HFFc6 (cell line): ENCODE measurements at regions not wholly inside any gene's neighbourhood (a gene's known extent, or its start where the extent isn't known, plus 50 kb on each side); places are given as distances from the start of the nearest gene placed in this dataset.

ENCODE experiments used
- DNase-seq: peaks from one replicate; pipeline ENCODE4 v3.0.0-alpha.2; 2018
- H3K27ac Mint-ChIP-seq: 2 replicates; pipeline ENCODE4 v1.8.0; 2020; ENCODE audit warnings: mild to moderate bottlenecking, mixed read lengths
- H3K27me3 Mint-ChIP-seq: 2 replicates; pipeline ENCODE4 v1.8.0; 2021; ENCODE audit warnings: mild to moderate bottlenecking, moderate library complexity, mixed read lengths; ENCODE audit not compliant: insufficient read depth
- H3K36me3 Mint-ChIP-seq: 2 replicates; pipeline ENCODE4 v1.8.0; 2021; ENCODE audit warnings: low read depth, mixed read lengths
- H3K4me1 Mint-ChIP-seq: 2 replicates; pipeline ENCODE4 v1.8.0; 2020; ENCODE audit warnings: low read depth, mixed read lengths
- H3K4me3 Mint-ChIP-seq: 2 replicates; pipeline ENCODE4 v1.8.0; 2020; ENCODE audit warnings: mild to moderate bottlenecking, moderate library complexity, mixed read lengths
- H3K9me3 Mint-ChIP-seq: 2 replicates; pipeline ENCODE4 v1.8.0; 2020; ENCODE audit warnings: mild to moderate bottlenecking, mixed read lengths
- TF ChIP-seq, protein P1 (sequence below): fragments of 200-600 bp; sonication (generic); IDR thresholded peaks from 2 replicates; pipeline ENCODE4 v1.5.0; 2021; ENCODE audit warnings: antibody characterized with exemption, mild to moderate bottlenecking

DNA sequence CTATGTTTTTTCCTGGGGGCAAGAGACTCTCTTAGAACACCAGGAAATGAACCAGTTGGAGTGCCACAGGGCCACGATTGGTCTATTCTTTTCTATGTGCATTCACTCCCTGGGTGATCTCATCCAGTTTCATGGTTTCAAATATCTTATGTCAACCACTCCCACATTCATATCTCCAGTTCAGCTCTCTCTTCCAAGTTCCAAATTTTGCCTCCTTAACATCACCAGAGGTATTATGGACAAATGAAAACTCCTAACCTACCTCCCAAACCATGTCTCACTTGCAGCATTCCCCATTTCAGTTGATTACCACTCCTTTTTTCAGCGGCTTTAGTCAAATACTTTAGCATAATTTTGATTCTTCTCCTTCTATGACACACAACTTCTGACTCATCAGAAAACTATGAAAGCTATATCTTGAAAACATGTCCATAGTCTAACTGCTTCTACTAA is 203.1 kb upstream of the SEMA6D start:
- H3K27me3 Mint-ChIP-seq, result no peaks in the 10 kb centered on the region
- no peaks in the 10 kb centered on the region for H3K36me3 Mint-ChIP-seq
- H3K4me1 Mint-ChIP-seq, result peaks cover 12% of the 10 kb centered on the region; the same call in 1 of the 2 replicates
- DNase-seq, result peak; percentile 76
- TF ChIP-seq, protein P1, sequence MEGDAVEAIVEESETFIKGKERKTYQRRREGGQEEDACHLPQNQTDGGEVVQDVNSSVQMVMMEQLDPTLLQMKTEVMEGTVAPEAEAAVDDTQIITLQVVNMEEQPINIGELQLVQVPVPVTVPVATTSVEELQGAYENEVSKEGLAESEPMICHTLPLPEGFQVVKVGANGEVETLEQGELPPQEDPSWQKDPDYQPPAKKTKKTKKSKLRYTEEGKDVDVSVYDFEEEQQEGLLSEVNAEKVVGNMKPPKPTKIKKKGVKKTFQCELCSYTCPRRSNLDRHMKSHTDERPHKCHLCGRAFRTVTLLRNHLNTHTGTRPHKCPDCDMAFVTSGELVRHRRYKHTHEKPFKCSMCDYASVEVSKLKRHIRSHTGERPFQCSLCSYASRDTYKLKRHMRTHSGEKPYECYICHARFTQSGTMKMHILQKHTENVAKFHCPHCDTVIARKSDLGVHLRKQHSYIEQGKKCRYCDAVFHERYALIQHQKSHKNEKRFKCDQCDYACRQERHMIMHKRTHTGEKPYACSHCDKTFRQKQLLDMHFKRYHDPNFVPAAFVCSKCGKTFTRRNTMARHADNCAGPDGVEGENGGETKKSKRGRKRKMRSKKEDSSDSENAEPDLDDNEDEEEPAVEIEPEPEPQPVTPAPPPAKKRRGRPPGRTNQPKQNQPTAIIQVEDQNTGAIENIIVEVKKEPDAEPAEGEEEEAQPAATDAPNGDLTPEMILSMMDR, result no peak
- H3K4me3 Mint-ChIP-seq, result no peak overlapping the region
- H3K9me3 Mint-ChIP-seq, result no peaks in the 10 kb centered on the region
- no peak overlapping the region for H3K27ac Mint-ChIP-seq

- DNase-seq, result peak; percentile 11
- Mint-ChIP-seq H3K9me3 (no peaks in the 10 kb centered on the region), H3K4me3 (no peak overlapping the region), H3K27me3 (peaks cover 1% of the 10 kb centered on the region; the same call in 1 of the 2 replicates), H3K4me1 (peaks cover 12% of the 10 kb centered on the region; the same call in 1 of the 2 replicates), H3K36me3 (no peaks in the 10 kb centered on the region), H3K27ac (no peak overlapping the region)
- TF ChIP-seq, protein P1, result no peak
Measured at GRCh38 chr15:47516558-47516957, 200.7 kb upstream of the SEMA6D start.

GRCh38 chr15:47516972-47517371 is 200.3 kb upstream of the SEMA6D start:
- H3K27ac Mint-ChIP-seq, result no peak overlapping the region
- H3K36me3 Mint-ChIP-seq, result no peaks in the 10 kb centered on the region
- H3K9me3 Mint-ChIP-seq, result no peaks in the 10 kb centered on the region
- peaks cover 2% of the 10 kb centered on the region; the same call in 1 of the 2 replicates for H3K27me3 Mint-ChIP-seq
- DNase-seq, result no peak
- TF ChIP-seq, protein P1, result no peak
- peaks cover 12% of the 10 kb centered on the region; the same call in 1 of the 2 replicates for H3K4me1 Mint-ChIP-seq
- H3K4me3 Mint-ChIP-seq, result no peak overlapping the region

DNA sequence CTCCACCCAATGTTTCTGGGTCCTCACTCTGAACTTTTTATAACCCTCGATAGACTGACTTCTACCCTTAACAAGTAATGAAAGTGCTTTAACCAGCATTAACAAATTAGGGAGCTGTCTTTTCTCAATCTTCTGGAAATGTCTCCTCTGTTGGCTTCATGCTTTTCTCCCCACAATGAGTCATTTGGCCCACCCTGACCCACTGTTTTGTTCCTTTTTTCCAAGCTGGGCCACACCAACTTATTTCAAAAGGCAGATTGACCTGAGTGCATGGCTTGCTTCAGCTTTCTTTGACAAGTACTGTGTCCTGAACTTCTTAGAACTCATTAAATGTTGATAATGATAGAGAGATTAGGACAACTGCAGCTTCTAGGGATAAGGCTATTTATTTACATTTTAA is 199.6 kb upstream of the SEMA6D start:
- Mint-ChIP-seq H3K36me3 (no peaks in the 10 kb centered on the region), H3K4me3 (no peak overlapping the region), H3K27ac (no peak overlapping the region), H3K4me1 (peaks cover 12% of the 10 kb centered on the region; the same call in 1 of the 2 replicates), H3K27me3 (peaks cover 2% of the 10 kb centered on the region), H3K9me3 (no peaks in the 10 kb centered on the region; the same call in 1 of the 2 replicates)
- no peak for DNase-seq
- TF ChIP-seq, protein P1, result no peak

DNA sequence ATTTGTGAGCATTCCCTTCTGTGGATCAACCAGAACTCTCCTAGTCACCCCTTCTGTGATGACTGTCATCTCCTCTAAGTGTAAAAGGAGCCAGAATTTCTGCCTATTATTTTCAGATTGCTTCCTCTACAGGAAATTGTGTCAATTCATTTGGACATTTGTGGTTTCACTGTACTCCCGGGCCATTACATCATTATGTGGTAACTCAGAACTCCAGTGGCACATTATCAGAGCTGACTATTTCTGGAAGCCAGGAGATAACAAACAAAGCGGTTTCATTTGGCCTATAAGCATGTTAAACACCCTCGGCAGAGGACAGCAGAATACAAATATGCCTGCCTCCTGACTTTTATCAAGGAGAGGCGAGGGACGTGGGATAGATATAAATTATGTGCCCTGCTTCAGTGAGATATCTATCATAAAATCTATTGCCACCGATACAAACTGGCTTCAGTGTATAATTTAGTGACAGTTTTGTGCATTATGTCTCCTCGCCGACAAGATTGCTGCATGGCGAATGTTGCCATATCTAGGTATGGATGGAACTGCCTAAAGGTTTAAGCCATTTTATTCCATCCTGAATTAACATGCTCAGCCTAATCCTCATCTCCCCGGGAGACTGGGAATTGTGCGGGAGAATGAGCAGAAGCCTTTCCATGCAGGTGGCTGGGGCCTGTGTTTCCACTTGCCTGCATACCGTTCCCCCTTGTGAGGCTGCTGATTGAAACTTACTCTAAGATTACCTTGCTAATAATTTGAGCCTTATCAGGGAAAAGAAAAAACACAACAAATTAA is 193.4 kb upstream of the SEMA6D start:
- TF ChIP-seq, protein P1, result no peak
- Mint-ChIP-seq H3K27me3 (peaks cover 4% of the 10 kb centered on the region), H3K9me3 (no peaks in the 10 kb centered on the region; the same call in 1 of the 2 replicates), H3K4me1 (peaks cover 11% of the 10 kb centered on the region), H3K27ac (no peak overlapping the region), H3K36me3 (no peaks in the 10 kb centered on the region), H3K4me3 (no peak overlapping the region)
- DNase-seq, result peak; percentile 36
